ENCODE measurements at regions not wholly inside any gene's neighbourhood (a gene's known extent, or its start where the extent isn't known, plus 50 kb on each side); places are given as distances from the start of the nearest gene placed in this dataset.

DNA sequence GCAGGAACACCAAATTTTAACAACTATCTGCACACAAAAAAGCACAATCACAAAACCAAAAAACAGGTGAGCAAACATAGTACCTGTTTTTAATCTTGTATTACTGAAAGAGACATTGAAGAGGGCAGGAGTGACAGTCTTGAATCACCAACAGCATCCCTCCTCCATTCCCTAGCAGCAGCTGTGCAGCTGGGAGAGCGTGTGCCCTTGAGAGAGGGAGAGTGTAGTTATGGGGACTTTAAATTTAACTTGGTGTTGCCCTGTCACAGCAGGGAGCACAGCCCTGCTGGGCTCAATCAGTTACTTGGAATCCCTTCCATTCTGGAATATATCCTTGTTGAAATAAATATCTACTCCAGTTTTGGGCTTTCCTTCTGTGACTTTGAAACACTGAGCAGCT is 1938.7 kb upstream of the NUDT12 start:
- TF ChIP-seq, protein P1, sequence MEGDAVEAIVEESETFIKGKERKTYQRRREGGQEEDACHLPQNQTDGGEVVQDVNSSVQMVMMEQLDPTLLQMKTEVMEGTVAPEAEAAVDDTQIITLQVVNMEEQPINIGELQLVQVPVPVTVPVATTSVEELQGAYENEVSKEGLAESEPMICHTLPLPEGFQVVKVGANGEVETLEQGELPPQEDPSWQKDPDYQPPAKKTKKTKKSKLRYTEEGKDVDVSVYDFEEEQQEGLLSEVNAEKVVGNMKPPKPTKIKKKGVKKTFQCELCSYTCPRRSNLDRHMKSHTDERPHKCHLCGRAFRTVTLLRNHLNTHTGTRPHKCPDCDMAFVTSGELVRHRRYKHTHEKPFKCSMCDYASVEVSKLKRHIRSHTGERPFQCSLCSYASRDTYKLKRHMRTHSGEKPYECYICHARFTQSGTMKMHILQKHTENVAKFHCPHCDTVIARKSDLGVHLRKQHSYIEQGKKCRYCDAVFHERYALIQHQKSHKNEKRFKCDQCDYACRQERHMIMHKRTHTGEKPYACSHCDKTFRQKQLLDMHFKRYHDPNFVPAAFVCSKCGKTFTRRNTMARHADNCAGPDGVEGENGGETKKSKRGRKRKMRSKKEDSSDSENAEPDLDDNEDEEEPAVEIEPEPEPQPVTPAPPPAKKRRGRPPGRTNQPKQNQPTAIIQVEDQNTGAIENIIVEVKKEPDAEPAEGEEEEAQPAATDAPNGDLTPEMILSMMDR (conservative IDR thresholded peaks at IDR 0.05 in 1 of 2, IDR thresholded peaks at IDR 0.05 in 1 of 2; ENCODE audit: extremely low read depth in 1 of 2, insufficient read depth in 1 of 2, low read depth in 1 of 2, low read length in 2 of 2), result no peak
- no peak for TF ChIP-seq EZH2 (IDR thresholded peaks at IDR 0.05; ENCODE audit: borderline replicate concordance, low read length)

Measured in mammary epithelial cell (primary cell).